D721Med (cell line): ENCODE measurements at regions not wholly inside any gene's neighbourhood (a gene's known extent, or its start where the extent isn't known, plus 50 kb on each side); places are given as distances from the start of the nearest gene placed in this dataset.
"Not testable (repeated sequence)": the region's sequence is repeated elsewhere in the genome, so short reads cannot be mapped to it uniquely, and the experiment has no call there.

ENCODE experiments used
- DNase-seq: peaks from one replicate; pipeline ENCODE4 v3.0.0; 2011; ENCODE audit warnings: low spot score; ENCODE audit not compliant: insufficient read length
- FAIRE-seq: peaks from 2 replicates; lab custom pipeline; 2011; peaks lifted over from hg19 to GRCh38; lab: Jason Lieb, UNC
- CTCF ChIP-seq: IDR thresholded peaks from 2 replicates; pipeline ENCODE4 v1.5.1; 2012; ENCODE audit warnings: mild to moderate bottlenecking, control low read depth; ENCODE audit not compliant: insufficient read depth; ENCODE audit errors: missing control alignments

GRCh38 chr16:79390481-79391051 lies 210.0 kb downstream of the MAF start:
- FAIRE-seq: no peak
- TF ChIP-seq CTCF: no peak
- DNase-seq: no peak

- TF ChIP-seq CTCF: no peak
- DNase-seq (no peak), FAIRE-seq (no peak)
These were observed 212.1 kb downstream of the MAF start for GRCh38 chr16:79388396-79388795.

- DNase-seq (no peak), FAIRE-seq (no peak)
- TF ChIP-seq CTCF: no peak
These were observed 214.2 kb downstream of the MAF start for GRCh38 chr16:79386299-79386698.

GRCh38 chr16:79381603-79382042 lies 218.9 kb downstream of the MAF start:
- no peak for DNase-seq
- FAIRE-seq: no peak
- TF ChIP-seq CTCF: no peak

- DNase-seq (no peak), FAIRE-seq (no peak)
- no peak for TF ChIP-seq CTCF
These were observed 219.4 kb downstream of the MAF start for GRCh38 chr16:79380995-79381602.

GRCh38 chr16:79379095-79379494 lies 221.4 kb downstream of the MAF start:
- no peak for FAIRE-seq
- TF ChIP-seq CTCF: no peak

GRCh38 chr16:79377082-79377481 lies 223.5 kb downstream of the MAF start:
- DNase-seq, FAIRE-seq: not testable (repeated sequence)

More at GRCh38 chr16:79379095-79379494, 221.4 kb downstream of the MAF start:
- DNase-seq: no peak

- FAIRE-seq (no peak), DNase-seq (no peak)
- no peak for TF ChIP-seq CTCF
These were observed 225.2 kb downstream of the MAF start for GRCh38 chr16:79375351-79375750.
